ENCODE measurements at regions not wholly inside any gene's neighbourhood (a gene's known extent, or its start where the extent isn't known, plus 50 kb on each side); places are given as distances from the start of the nearest gene placed in this dataset.

- TF ChIP-seq CTCF (IDR thresholded peaks at IDR 0.05) (no peak), POLR2A (IDR thresholded peaks at IDR 0.05) (no peak), EP300 (IDR thresholded peaks at IDR 0.05) (no peak)
Observed at GRCh38 chr11:115627071-115627470, 122.9 kb upstream of the CADM1 start.
